CD8-positive, alpha-beta memory T cell (primary cell): ENCODE measurements at regions not wholly inside any gene's neighbourhood (a gene's known extent, or its start where the extent isn't known, plus 50 kb on each side); places are given as distances from the start of the nearest gene placed in this dataset.

Experiments
- CTCF ChIA-PET: fragments of 350-600 bp; sonication (Branson Sonifier 250); formaldehyde crosslinking; loops from one replicate; lab custom pipeline; 2021; ENCODE audit warnings: antibody characterized with exemption; lab: Charles Lee
- POLR2A ChIA-PET: fragments of 350-600 bp; sonication (Branson Sonifier 250); formaldehyde crosslinking; loops from one replicate; lab custom pipeline; 2021; ENCODE audit warnings: antibody characterized with exemption; lab: Charles Lee
- DNase-seq, 5 donors: peaks; one replicate each; pipeline versions ENCODE4 v3.0.0 to v3.0.0-alpha.2; 2020 to 2022; ENCODE audit warnings: mixed read lengths in 1 of 5
- H3K27ac ChIP-seq: one replicate; pipeline ENCODE4 v1.7.0; 2013; ENCODE audit warnings: low read depth, mild to moderate bottlenecking, low read length, moderate library complexity
- H3K27me3 ChIP-seq: 2 replicates; pipeline ENCODE4 v1.7.0; 2013; ENCODE audit warnings: low read length, mild to moderate bottlenecking; ENCODE audit not compliant: insufficient read depth, poor library complexity, severe bottlenecking
- H3K36me3 ChIP-seq: 2 replicates; pipeline ENCODE4 v1.7.0; 2013; ENCODE audit warnings: mild to moderate bottlenecking, low read length, moderate library complexity; ENCODE audit not compliant: insufficient read depth
- H3K4me1 ChIP-seq: 2 replicates; pipeline ENCODE4 v1.7.0; 2013; ENCODE audit warnings: mild to moderate bottlenecking, low read length, moderate library complexity; ENCODE audit not compliant: insufficient read depth
- H3K4me3 ChIP-seq: 2 replicates; pipeline ENCODE4 v1.7.0; 2013; ENCODE audit warnings: mild to moderate bottlenecking, low read length
- H3K9me3 ChIP-seq: 2 replicates; pipeline ENCODE4 v1.7.0; 2013; ENCODE audit warnings: mild to moderate bottlenecking, low read length
- H3K27ac Mint-ChIP-seq, 8 donors: one replicate each; pipeline ENCODE4 v1.8.0; 2020 to 2021; ENCODE audit warnings: mixed read lengths in 8 of 8, mild to moderate bottlenecking in 6 of 8, inconsistent platforms in 3 of 8, moderate library complexity in 3 of 8
- H3K27me3 Mint-ChIP-seq, 2 donors: one replicate each; pipeline ENCODE4 v1.8.0; 2020 to 2021; ENCODE audit warnings: mixed read lengths in 2 of 2, mild to moderate bottlenecking in 1 of 2, moderate library complexity in 1 of 2
- H3K36me3 Mint-ChIP-seq, 3 donors: one replicate each; pipeline ENCODE4 v1.8.0; 2020 to 2021; ENCODE audit warnings: mixed read lengths in 3 of 3, inconsistent platforms in 1 of 3, mild to moderate bottlenecking in 1 of 3
- H3K4me1 Mint-ChIP-seq, 3 donors: one replicate each; pipeline ENCODE4 v1.8.0; 2020 to 2021; ENCODE audit warnings: mixed read lengths in 3 of 3, inconsistent platforms in 1 of 3, mild to moderate bottlenecking in 1 of 3
- H3K4me3 Mint-ChIP-seq, 7 donors: one replicate each; pipeline ENCODE4 v1.8.0; 2020 to 2021; ENCODE audit warnings: mixed read lengths in 7 of 7, mild to moderate bottlenecking in 6 of 7, moderate library complexity in 4 of 7, inconsistent platforms in 2 of 7
- H3K9me3 Mint-ChIP-seq, 5 donors: one replicate each; pipeline ENCODE4 v1.8.0; 2020 to 2022; ENCODE audit warnings: mixed read lengths in 5 of 5, mild to moderate bottlenecking in 3 of 5, moderate library complexity in 2 of 5, inconsistent platforms in 1 of 5

GRCh38 chr13:99650410-99650809, 149.1 kb downstream of the TM9SF2 start:
- H3K36me3 ChIP-seq, result no peaks in the 10 kb centered on the region
- Mint-ChIP-seq H3K27ac (peak overlapping the region in 1 of 8 donors; percentile 51), H3K4me3 (no peak overlapping the region), H3K36me3 (no peaks in the 10 kb centered on the region), H3K4me1 (peaks cover under 1 to 2% (median under 1%) of the 10 kb centered on the region in 3 donors), H3K27me3 (no peaks in the 10 kb centered on the region), H3K9me3 (no peaks in the 10 kb centered on the region)
- no peak overlapping the region for H3K4me3 ChIP-seq
- no peak for DNase-seq
- no peak overlapping the region for H3K27ac ChIP-seq
- no peaks in the 10 kb centered on the region for H3K27me3 ChIP-seq
- H3K4me1 ChIP-seq, result peaks cover under 1% of the 10 kb centered on the region
- H3K9me3 ChIP-seq, result no peaks in the 10 kb centered on the region
- ChIA-PET CTCF (no interaction called here), POLR2A (no interaction called here)

- Mint-ChIP-seq H3K9me3 (no peaks in the 10 kb centered on the region), H3K4me1 (no peaks in the 10 kb centered on the region), H3K27ac (no peak overlapping the region), H3K36me3 (no peaks in the 10 kb centered on the region), H3K27me3 (no peaks in the 10 kb centered on the region), H3K4me3 (no peak overlapping the region)
- Histone ChIP-seq H3K27ac (no peak overlapping the region), H3K9me3 (no peaks in the 10 kb centered on the region), H3K27me3 (no peaks in the 10 kb centered on the region), H3K4me3 (no peak overlapping the region), H3K36me3 (no peaks in the 10 kb centered on the region), H3K4me1 (no peaks in the 10 kb centered on the region)
- ChIA-PET POLR2A (no interaction called here), CTCF (no interaction called here)
- no peak for DNase-seq
Measured at GRCh38 chr13:99648927-99649326, 147.7 kb downstream of the TM9SF2 start.

GRCh38 chr13:99648066-99648665, 146.9 kb downstream of the TM9SF2 start:
- no peaks in the 10 kb centered on the region for H3K9me3 Mint-ChIP-seq
- POLR2A ChIA-PET, result interaction anchor here (0.6 kb wide), 1 partner anchor 10 kb away, joined by 3 read pairs; no protein-coding TSS in a partner anchor
- no peak overlapping the region for H3K4me3 Mint-ChIP-seq
- no peaks in the 10 kb centered on the region for H3K36me3 Mint-ChIP-seq
- Histone ChIP-seq H3K27me3 (no peaks in the 10 kb centered on the region), H3K9me3 (no peaks in the 10 kb centered on the region), H3K36me3 (no peaks in the 10 kb centered on the region), H3K4me3 (no peak overlapping the region), H3K4me1 (no peaks in the 10 kb centered on the region), H3K27ac (no peak overlapping the region)
- no peak for DNase-seq
- CTCF ChIA-PET, result interaction anchor here (1.0 kb wide), 1 partner anchor 8 kb away, joined by 3 read pairs; no protein-coding TSS in a partner anchor
- H3K4me1 Mint-ChIP-seq, result no peaks in the 10 kb centered on the region
- H3K27ac Mint-ChIP-seq, result no peak overlapping the region
- H3K27me3 Mint-ChIP-seq, result no peaks in the 10 kb centered on the region

GRCh38 chr13:99647596-99647985, 146.3 kb downstream of the TM9SF2 start:
- Mint-ChIP-seq H3K36me3 (no peaks in the 10 kb centered on the region), H3K27ac (peak overlapping the region in 1 of 8 donors; percentile 61), H3K9me3 (no peaks in the 10 kb centered on the region), H3K4me1 (no peaks in the 10 kb centered on the region), H3K27me3 (no peaks in the 10 kb centered on the region), H3K4me3 (no peak overlapping the region)
- no peaks in the 10 kb centered on the region for H3K9me3 ChIP-seq
- no peak overlapping the region for H3K27ac ChIP-seq
- ChIA-PET CTCF (interaction anchor here (1.0 kb wide), 1 partner anchor 9 kb away, joined by 3 read pairs; no protein-coding TSS in a partner anchor), POLR2A (interaction anchor here (0.6 kb wide), 1 partner anchor 11 kb away, joined by 3 read pairs; no protein-coding TSS in a partner anchor)
- H3K4me1 ChIP-seq, result no peaks in the 10 kb centered on the region
- no peaks in the 10 kb centered on the region for H3K36me3 ChIP-seq
- DNase-seq, result no peak
- no peak overlapping the region for H3K4me3 ChIP-seq
- no peaks in the 10 kb centered on the region for H3K27me3 ChIP-seq

- no peaks in the 10 kb centered on the region for H3K36me3 ChIP-seq
- ChIA-PET POLR2A (interaction anchor here (0.6 kb wide), 1 partner anchor 11 kb away, joined by 3 read pairs; no protein-coding TSS in a partner anchor), CTCF (interaction anchor here (0.8 to 1.0 kb wide), 2 partner anchors 9 to 10 kb away, joined by 3 read pairs; no protein-coding TSS in a partner anchor)
- H3K27ac Mint-ChIP-seq, result peak overlapping the region in 2 of 8 donors; percentile 24 to 61
- H3K4me3 Mint-ChIP-seq, result no peak overlapping the region
- H3K4me1 Mint-ChIP-seq, result no peaks in the 10 kb centered on the region
- no peak overlapping the region for H3K4me3 ChIP-seq
- no peak for DNase-seq
- H3K9me3 Mint-ChIP-seq, result no peaks in the 10 kb centered on the region
- no peaks in the 10 kb centered on the region for H3K27me3 Mint-ChIP-seq
- H3K27ac ChIP-seq, result no peak overlapping the region
- H3K9me3 ChIP-seq, result no peaks in the 10 kb centered on the region
- H3K27me3 ChIP-seq, result no peaks in the 10 kb centered on the region
- no peaks in the 10 kb centered on the region for H3K36me3 Mint-ChIP-seq
- no peaks in the 10 kb centered on the region for H3K4me1 ChIP-seq
Measured at GRCh38 chr13:99646866-99647595, 145.8 kb downstream of the TM9SF2 start.

- H3K27me3 ChIP-seq, result no peaks in the 10 kb centered on the region
- POLR2A ChIA-PET, result no interaction called here
- no peaks in the 10 kb centered on the region for H3K9me3 ChIP-seq
- no peak overlapping the region for H3K27ac ChIP-seq
- H3K27me3 Mint-ChIP-seq, result no peaks in the 10 kb centered on the region
- no peak overlapping the region for H3K4me3 ChIP-seq
- no peaks in the 10 kb centered on the region for H3K36me3 ChIP-seq
- no peak overlapping the region for H3K4me3 Mint-ChIP-seq
- H3K36me3 Mint-ChIP-seq, result no peaks in the 10 kb centered on the region
- no peak for DNase-seq
- peak overlapping the region in 1 of 8 donors; percentile 32 for H3K27ac Mint-ChIP-seq
- no peaks in the 10 kb centered on the region for H3K4me1 Mint-ChIP-seq
- H3K4me1 ChIP-seq, result no peaks in the 10 kb centered on the region
- no peaks in the 10 kb centered on the region for H3K9me3 Mint-ChIP-seq
- CTCF ChIA-PET, result interaction anchor here (1.1 to 1.5 kb wide), 2 partner anchors 10 to 13 kb away, joined by 3 read pairs; no protein-coding TSS in a partner anchor
Measured at GRCh38 chr13:99642841-99643240, 141.6 kb downstream of the TM9SF2 start.

- no peak overlapping the region for H3K4me3 Mint-ChIP-seq
- H3K4me3 ChIP-seq, result no peak overlapping the region
- ChIA-PET POLR2A (no interaction called here), CTCF (no interaction called here)
- no peak overlapping the region for H3K27ac Mint-ChIP-seq
- no peak overlapping the region for H3K27ac ChIP-seq
- no peaks in the 10 kb centered on the region for H3K36me3 Mint-ChIP-seq
- no peaks in the 10 kb centered on the region for H3K36me3 ChIP-seq
- H3K9me3 ChIP-seq, result no peaks in the 10 kb centered on the region
- no peaks in the 10 kb centered on the region for H3K9me3 Mint-ChIP-seq
- no peaks in the 10 kb centered on the region for H3K27me3 Mint-ChIP-seq
- H3K4me1 Mint-ChIP-seq, result no peaks in the 10 kb centered on the region
- H3K27me3 ChIP-seq, result no peaks in the 10 kb centered on the region
- DNase-seq, result no peak
- no peaks in the 10 kb centered on the region for H3K4me1 ChIP-seq
Measured at GRCh38 chr13:99642006-99642405, 140.7 kb downstream of the TM9SF2 start.

GRCh38 chr13:99640260-99640659, 139.0 kb downstream of the TM9SF2 start:
- Histone ChIP-seq H3K27ac (no peak overlapping the region), H3K4me1 (no peaks in the 10 kb centered on the region), H3K36me3 (no peaks in the 10 kb centered on the region), H3K27me3 (no peaks in the 10 kb centered on the region), H3K4me3 (no peak overlapping the region), H3K9me3 (no peaks in the 10 kb centered on the region)
- DNase-seq, result no peak
- no peaks in the 10 kb centered on the region for H3K36me3 Mint-ChIP-seq
- H3K4me1 Mint-ChIP-seq, result no peaks in the 10 kb centered on the region
- no peak overlapping the region for H3K27ac Mint-ChIP-seq
- ChIA-PET CTCF (no interaction called here), POLR2A (no interaction called here)
- H3K4me3 Mint-ChIP-seq, result no peak overlapping the region
- no peaks in the 10 kb centered on the region for H3K27me3 Mint-ChIP-seq
- no peaks in the 10 kb centered on the region for H3K9me3 Mint-ChIP-seq
